ENCODE measurements at regions not wholly inside any gene's neighbourhood (a gene's known extent, or its start where the extent isn't known, plus 50 kb on each side); places are given as distances from the start of the nearest gene placed in this dataset.

DNA sequence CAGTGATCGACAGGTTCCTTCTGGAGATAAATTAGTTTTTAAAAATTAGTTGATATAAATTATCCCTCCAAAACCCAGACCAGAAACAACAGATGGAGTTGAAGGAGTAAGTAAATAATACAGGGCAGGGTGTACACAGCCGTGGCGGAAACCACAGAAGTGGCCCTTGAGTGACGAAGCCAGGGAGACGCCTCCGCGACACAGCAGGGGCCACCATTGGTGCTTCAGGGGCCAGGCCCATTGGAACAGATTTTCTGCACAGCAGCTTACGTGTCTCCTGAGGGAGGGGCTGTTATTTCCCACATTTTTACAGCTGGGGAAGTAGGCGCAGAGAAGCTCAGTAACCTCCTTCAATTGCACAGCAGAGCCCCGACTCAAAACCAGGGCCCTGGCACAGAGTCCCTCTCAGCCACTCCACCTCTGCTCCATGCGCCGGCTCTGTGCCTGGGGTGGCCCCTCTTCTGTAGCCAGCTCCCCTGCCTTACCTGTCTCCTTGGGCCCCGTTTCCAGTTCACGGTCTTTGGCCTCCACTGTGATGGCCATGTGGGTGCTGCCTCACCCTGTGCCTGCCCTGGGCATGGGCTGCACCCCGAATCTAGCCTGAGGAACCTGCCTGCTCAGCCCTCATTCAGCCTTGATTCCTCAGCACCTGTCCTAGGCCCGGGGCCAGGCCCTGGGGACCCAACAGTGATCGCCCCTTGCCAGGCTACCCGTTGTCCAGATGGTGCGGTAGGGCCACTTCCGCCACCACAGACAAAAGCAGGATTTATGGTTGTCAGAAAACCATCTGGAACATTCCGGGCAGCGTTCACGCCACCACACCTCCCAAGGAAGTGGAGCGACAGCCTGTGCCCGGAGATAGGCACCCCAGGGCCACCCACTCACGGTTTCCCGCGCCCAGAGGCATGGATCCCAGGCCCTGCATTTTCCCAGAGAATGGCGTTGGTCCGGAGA lies 128.5 kb upstream of the GSE1 start:
- H3K27me3 ChIP-seq (ENCODE audit: control insufficient read depth, insufficient read depth, low read length): peaks cover 10% of the 10 kb centered on the region
- no peak for FAIRE-seq
- TF ChIP-seq, protein P1, sequence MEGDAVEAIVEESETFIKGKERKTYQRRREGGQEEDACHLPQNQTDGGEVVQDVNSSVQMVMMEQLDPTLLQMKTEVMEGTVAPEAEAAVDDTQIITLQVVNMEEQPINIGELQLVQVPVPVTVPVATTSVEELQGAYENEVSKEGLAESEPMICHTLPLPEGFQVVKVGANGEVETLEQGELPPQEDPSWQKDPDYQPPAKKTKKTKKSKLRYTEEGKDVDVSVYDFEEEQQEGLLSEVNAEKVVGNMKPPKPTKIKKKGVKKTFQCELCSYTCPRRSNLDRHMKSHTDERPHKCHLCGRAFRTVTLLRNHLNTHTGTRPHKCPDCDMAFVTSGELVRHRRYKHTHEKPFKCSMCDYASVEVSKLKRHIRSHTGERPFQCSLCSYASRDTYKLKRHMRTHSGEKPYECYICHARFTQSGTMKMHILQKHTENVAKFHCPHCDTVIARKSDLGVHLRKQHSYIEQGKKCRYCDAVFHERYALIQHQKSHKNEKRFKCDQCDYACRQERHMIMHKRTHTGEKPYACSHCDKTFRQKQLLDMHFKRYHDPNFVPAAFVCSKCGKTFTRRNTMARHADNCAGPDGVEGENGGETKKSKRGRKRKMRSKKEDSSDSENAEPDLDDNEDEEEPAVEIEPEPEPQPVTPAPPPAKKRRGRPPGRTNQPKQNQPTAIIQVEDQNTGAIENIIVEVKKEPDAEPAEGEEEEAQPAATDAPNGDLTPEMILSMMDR (IDR thresholded peaks at IDR 0.05; ENCODE audit: insufficient read depth, low read length, severe bottlenecking): no peak

DNA sequence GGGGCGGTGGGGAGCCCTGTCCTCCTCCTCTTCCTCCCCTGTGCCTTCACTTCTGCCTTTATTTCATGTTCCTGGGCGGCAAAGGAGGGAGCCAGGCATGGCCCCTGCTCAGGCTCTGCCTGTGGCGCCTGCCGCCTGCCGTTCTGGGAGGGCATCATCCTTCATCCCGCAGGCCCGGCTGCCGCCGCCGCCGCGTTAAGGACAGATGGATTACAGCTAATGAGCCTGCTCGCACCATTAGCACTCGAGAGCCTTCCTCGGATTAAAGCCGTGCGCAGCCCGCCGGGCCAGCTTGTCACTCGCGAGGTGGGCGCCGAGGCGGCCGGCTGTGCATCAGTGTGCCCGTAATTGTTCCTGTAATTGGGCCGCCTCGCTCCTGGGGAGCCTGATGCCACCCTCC lies 127.7 kb upstream of the GSE1 start:
- H3K4me3 ChIP-seq (ENCODE audit: low read depth, low read length): no peak overlapping the region
- FAIRE-seq (no peak), DNase-seq (ENCODE audit: low read depth) (no peak)
- H3K36me3 ChIP-seq (ENCODE audit: control insufficient read depth, insufficient read depth, low read length): no peaks in the 10 kb centered on the region
- peaks cover 12% of the 10 kb centered on the region for H3K27me3 ChIP-seq (ENCODE audit: control insufficient read depth, insufficient read depth, low read length)
- TF ChIP-seq, protein P1 (IDR thresholded peaks at IDR 0.05; ENCODE audit: insufficient read depth, low read length, severe bottlenecking): no peak

More for the DNA sequence above, 128.5 kb upstream of the GSE1 start:
- no peak for DNase-seq (ENCODE audit: low read depth)
- Histone ChIP-seq H3K4me3 (ENCODE audit: low read depth, low read length) (no peak overlapping the region), H3K36me3 (ENCODE audit: control insufficient read depth, insufficient read depth, low read length) (no peaks in the 10 kb centered on the region)

DNA sequence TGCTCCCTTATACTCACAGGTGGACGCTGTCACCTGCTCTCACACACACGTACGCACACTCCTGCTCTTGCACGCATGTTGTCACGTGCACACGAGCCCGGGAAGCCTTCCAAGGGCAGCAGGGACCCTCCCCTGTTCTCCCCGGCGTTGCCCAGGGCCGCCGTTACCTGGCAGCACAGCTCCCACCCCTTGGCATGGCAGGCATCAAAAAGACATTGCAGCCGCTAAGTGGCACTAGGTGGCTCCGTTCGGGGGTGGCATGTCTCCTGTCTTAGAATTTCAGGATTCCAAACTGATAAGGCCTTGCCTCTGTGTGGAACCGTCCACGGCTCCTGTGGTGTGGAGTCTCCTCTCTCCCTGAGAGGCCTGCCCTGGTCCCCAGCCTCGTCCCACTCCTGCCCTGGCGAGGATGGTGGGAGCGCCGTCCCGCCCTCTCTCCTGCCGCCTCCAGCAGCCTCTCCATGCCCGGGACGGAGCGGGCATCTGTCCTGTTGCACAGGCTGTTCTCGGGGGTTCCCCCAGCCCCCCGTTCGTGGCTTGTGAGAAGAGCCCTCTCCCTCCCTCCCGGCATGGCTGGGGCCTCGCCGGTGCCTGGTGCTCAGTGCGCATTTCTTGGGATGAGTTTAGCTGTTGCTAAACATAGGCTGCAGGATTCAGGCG lies 126.7 kb upstream of the GSE1 start:
- peaks cover 12% of the 10 kb centered on the region for H3K27me3 ChIP-seq (ENCODE audit: control insufficient read depth, insufficient read depth, low read length)
- TF ChIP-seq, protein P1 (IDR thresholded peaks at IDR 0.05; ENCODE audit: insufficient read depth, low read length, severe bottlenecking): no peak
- no peaks in the 10 kb centered on the region for H3K36me3 ChIP-seq (ENCODE audit: control insufficient read depth, insufficient read depth, low read length)
- no peak for FAIRE-seq
- H3K4me3 ChIP-seq (ENCODE audit: low read depth, low read length): no peak overlapping the region
- no peak for DNase-seq (ENCODE audit: low read depth)

DNA sequence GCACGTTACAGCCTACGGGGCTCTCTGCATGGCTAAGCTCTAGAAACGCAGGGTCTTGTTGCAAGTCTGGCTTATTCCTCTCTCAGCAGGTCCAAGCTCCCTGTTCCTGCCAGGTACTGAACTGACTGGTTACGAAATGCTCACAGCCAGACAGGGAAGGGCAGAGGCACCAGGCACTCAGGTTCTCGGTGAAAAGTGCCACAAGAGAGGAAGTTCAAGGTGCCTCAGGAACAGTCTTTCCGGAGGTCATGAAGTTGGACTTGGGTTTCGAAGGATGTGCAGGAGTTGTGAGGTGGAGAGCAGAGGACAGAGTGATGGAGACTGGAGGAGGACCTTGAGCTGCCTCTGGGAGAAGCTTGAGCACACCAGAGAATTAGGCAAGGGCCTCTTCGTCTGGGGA lies 124.7 kb upstream of the GSE1 start:
- FAIRE-seq: peak; percentile 91
- peaks cover 7% of the 10 kb centered on the region for H3K27me3 ChIP-seq (ENCODE audit: control insufficient read depth, insufficient read depth, low read length)
- no peak overlapping the region for H3K4me3 ChIP-seq (ENCODE audit: low read depth, low read length)
- TF ChIP-seq, protein P1 (IDR thresholded peaks at IDR 0.05; ENCODE audit: insufficient read depth, low read length, severe bottlenecking): no peak
- DNase-seq (ENCODE audit: low read depth): no peak
- H3K36me3 ChIP-seq (ENCODE audit: control insufficient read depth, insufficient read depth, low read length): no peaks in the 10 kb centered on the region

DNA sequence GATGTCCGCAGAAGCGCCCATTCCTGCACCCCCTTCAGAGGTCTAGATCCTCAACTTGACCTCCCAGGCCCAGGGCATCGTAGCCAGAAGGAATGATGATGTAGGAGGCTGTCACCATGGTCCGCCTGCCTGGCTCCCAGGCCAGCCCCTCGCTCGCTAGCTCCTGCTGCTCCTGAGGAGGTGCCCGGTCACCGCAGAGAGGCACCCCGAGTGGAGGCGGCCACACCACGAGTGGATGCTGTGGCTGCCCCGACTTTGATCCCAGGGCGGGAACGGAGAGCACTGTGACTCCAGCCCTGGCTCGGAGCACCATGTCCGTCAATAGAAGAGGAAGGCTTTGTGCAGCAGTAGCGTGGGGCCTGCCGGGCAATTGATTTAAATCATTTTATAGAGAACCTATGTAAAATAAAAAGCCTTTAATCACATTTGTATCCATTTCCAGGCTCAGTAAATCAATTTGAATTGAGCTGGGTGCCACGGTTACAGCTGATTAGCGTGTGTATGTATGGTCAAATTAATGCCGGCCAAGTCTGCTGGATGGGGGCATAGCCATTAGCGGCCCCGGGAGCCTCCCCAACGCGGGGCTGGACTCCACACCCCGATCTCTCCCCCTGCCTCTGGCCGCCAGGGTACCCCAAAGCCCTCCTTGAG lies 122.6 kb upstream of the GSE1 start:
- no peak for FAIRE-seq
- DNase-seq (ENCODE audit: low read depth): no peak
- Histone ChIP-seq H3K36me3 (ENCODE audit: control insufficient read depth, insufficient read depth, low read length) (no peaks in the 10 kb centered on the region), H3K4me3 (ENCODE audit: low read depth, low read length) (no peak overlapping the region), H3K27me3 (ENCODE audit: control insufficient read depth, insufficient read depth, low read length) (peaks cover 6% of the 10 kb centered on the region)
- TF ChIP-seq, protein P1 (IDR thresholded peaks at IDR 0.05; ENCODE audit: insufficient read depth, low read length, severe bottlenecking): no peak

Data from bronchial epithelial cell (primary cell).